ENCODE measurements at regions not wholly inside any gene's neighbourhood (a gene's known extent, or its start where the extent isn't known, plus 50 kb on each side); places are given as distances from the start of the nearest gene placed in this dataset.
A peak's percentile ranks its signal among the peaks of the same experiment; 100 is the strongest.

GRCh38 chr1:192059407-192059806 lies 98.9 kb upstream of the RGS18 start:
- DNase-seq: peak; percentile 47

GRCh38 chr1:192061556-192061955 lies 96.7 kb upstream of the RGS18 start:
- DNase-seq: no peak

GRCh38 chr1:192065087-192065486 lies 93.2 kb upstream of the RGS18 start:
- DNase-seq: no peak

- DNase-seq: no peak
These were observed 92.1 kb upstream of the RGS18 start for GRCh38 chr1:192066202-192066601.

GRCh38 chr1:192067360-192067759 lies 90.9 kb upstream of the RGS18 start:
- DNase-seq: no peak

GRCh38 chr1:192070213-192070612 lies 88.0 kb upstream of the RGS18 start:
- DNase-seq: no peak

- DNase-seq: peak; percentile 32
These were observed 77.6 kb upstream of the RGS18 start for GRCh38 chr1:192080684-192081083.

- peak; percentile 4 for DNase-seq
These were observed 76.9 kb upstream of the RGS18 start for GRCh38 chr1:192081359-192081758.

GRCh38 chr1:192086644-192087043 lies 71.6 kb upstream of the RGS18 start:
- no peak for DNase-seq

GRCh38 chr1:192087334-192087733 lies 70.9 kb upstream of the RGS18 start:
- no peak for DNase-seq

GRCh38 chr1:192088496-192088895 lies 69.8 kb upstream of the RGS18 start:
- no peak for DNase-seq

- DNase-seq: no peak
These were observed 60.3 kb upstream of the RGS18 start for GRCh38 chr1:192098001-192098400.

- no peak for DNase-seq
These were observed 58.9 kb upstream of the RGS18 start for GRCh38 chr1:192099328-192099727.

GRCh38 chr1:192100686-192101468 lies 57.4 kb upstream of the RGS18 start:
- no peak for DNase-seq

GRCh38 chr1:192104128-192104527 lies 54.1 kb upstream of the RGS18 start:
- DNase-seq: no peak

GRCh38 chr1:192104852-192105251 lies 53.4 kb upstream of the RGS18 start:
- no peak for DNase-seq

GRCh38 chr1:192108161-192108560 lies 50.1 kb upstream of the RGS18 start:
- no peak for DNase-seq
